OCI-LY3 (cell line): ENCODE measurements at regions not wholly inside any gene's neighbourhood (a gene's known extent, or its start where the extent isn't known, plus 50 kb on each side); places are given as distances from the start of the nearest gene placed in this dataset.
A peak's percentile ranks its signal among the peaks of the same experiment; 100 is the strongest.

Experiments
- EZH2phosphoT487 ChIP-seq: fragments of 200-600 bp; shearing (Covaris generic); IDR thresholded peaks from 2 replicates; pipeline ENCODE4 v1.6.1; 2018; ENCODE audit warnings: antibody characterized with exemption, mixed run types, low read depth
- TF ChIP-seq, protein P1 (sequence below): fragments of 200-600, 300-600 bp; sonication (generic); IDR thresholded peaks from 2 replicates; pipeline ENCODE4 v1.5.1; 2014; ENCODE audit warnings: antibody characterized with exemption, low read length, low read depth

- TF ChIP-seq, protein P1, sequence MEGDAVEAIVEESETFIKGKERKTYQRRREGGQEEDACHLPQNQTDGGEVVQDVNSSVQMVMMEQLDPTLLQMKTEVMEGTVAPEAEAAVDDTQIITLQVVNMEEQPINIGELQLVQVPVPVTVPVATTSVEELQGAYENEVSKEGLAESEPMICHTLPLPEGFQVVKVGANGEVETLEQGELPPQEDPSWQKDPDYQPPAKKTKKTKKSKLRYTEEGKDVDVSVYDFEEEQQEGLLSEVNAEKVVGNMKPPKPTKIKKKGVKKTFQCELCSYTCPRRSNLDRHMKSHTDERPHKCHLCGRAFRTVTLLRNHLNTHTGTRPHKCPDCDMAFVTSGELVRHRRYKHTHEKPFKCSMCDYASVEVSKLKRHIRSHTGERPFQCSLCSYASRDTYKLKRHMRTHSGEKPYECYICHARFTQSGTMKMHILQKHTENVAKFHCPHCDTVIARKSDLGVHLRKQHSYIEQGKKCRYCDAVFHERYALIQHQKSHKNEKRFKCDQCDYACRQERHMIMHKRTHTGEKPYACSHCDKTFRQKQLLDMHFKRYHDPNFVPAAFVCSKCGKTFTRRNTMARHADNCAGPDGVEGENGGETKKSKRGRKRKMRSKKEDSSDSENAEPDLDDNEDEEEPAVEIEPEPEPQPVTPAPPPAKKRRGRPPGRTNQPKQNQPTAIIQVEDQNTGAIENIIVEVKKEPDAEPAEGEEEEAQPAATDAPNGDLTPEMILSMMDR = peak; percentile 59
- no peak for TF ChIP-seq EZH2phosphoT487
Observed at GRCh38 chrX:51144828-51145442, 187.7 kb upstream of the NUDT10 start.
